GM19395 (cell line): ENCODE measurements at regions not wholly inside any gene's neighbourhood (a gene's known extent, or its start where the extent isn't known, plus 50 kb on each side); places are given as distances from the start of the nearest gene placed in this dataset.

ENCODE experiments used
- ATAC-seq: cut with Tn5 transposase; IDR thresholded peaks from one replicate; pipeline ENCODE4 v1.9.1; 2021; ENCODE audit warnings: mild to moderate bottlenecking, moderate library complexity; ENCODE audit not compliant: unreplicated experiment

- no peak for ATAC-seq
Observed at GRCh38 chr2:5951471-5951870, 259.3 kb downstream of the SOX11 start.

GRCh38 chr2:5953525-5953924 lies 261.3 kb downstream of the SOX11 start:
- ATAC-seq: no peak

GRCh38 chr2:5954509-5954908 lies 262.3 kb downstream of the SOX11 start:
- no peak for ATAC-seq

GRCh38 chr2:5955921-5956320 lies 263.7 kb downstream of the SOX11 start:
- ATAC-seq: no peak

- no peak for ATAC-seq
Observed at GRCh38 chr2:5959836-5960820, 267.9 kb downstream of the SOX11 start.

- ATAC-seq: no peak
Observed at GRCh38 chr2:5967506-5967905, 275.3 kb downstream of the SOX11 start.

GRCh38 chr2:5969303-5969702 lies 277.1 kb downstream of the SOX11 start:
- ATAC-seq: no peak

- no peak for ATAC-seq
Observed at GRCh38 chr2:5970347-5970746, 278.2 kb downstream of the SOX11 start.

GRCh38 chr2:5974477-5974876 lies 282.3 kb downstream of the SOX11 start:
- no peak for ATAC-seq

- ATAC-seq: no peak
Observed at GRCh38 chr2:5975401-5975800, 283.2 kb downstream of the SOX11 start.

GRCh38 chr2:5976531-5977065 lies 284.4 kb downstream of the SOX11 start:
- no peak for ATAC-seq

- ATAC-seq: no peak
Observed at GRCh38 chr2:5977477-5977876, 285.3 kb downstream of the SOX11 start.

- no peak for ATAC-seq
Observed at GRCh38 chr2:5978131-5978751, 286.1 kb downstream of the SOX11 start.

- ATAC-seq: no peak
Observed at GRCh38 chr2:5980450-5981190, 288.4 kb downstream of the SOX11 start.

- ATAC-seq: no peak
Observed at GRCh38 chr2:5982193-5982902, 290.2 kb downstream of the SOX11 start.

- ATAC-seq: no peak
Observed at GRCh38 chr2:5982903-5983265, 290.7 kb downstream of the SOX11 start.

GRCh38 chr2:5983511-5984272 lies 291.5 kb downstream of the SOX11 start:
- no peak for ATAC-seq

GRCh38 chr2:5984273-5984655 lies 292.1 kb downstream of the SOX11 start:
- no peak for ATAC-seq

GRCh38 chr2:5984946-5985345 lies 292.8 kb downstream of the SOX11 start:
- ATAC-seq: no peak
